Effector CD4-positive, alpha-beta T cell (primary cell): ENCODE measurements at regions not wholly inside any gene's neighbourhood (a gene's known extent, or its start where the extent isn't known, plus 50 kb on each side); places are given as distances from the start of the nearest gene placed in this dataset.

ENCODE experiments used
- DNase-seq: peaks from one replicate; pipeline ENCODE4 v3.0.0-alpha.2; 2020

DNA sequence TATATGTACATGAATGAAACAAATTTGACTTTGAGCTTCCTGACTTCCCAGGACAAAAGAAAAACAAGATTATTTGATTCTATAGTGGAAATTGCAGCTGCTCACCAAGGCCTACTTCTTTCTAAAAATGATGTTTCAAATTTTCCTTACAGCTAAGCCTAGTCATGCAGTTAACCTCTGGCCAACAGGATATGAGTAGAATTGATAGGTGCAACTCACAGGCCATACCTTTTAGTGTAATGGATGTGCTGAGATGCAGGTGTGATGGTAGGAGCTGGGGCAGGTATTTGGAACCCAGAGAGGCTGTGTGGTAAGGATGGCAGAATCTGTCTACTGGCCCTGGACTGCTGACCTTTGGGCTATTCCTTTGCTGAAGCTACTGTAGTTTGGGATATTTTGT is 230.9 kb upstream of the PREP start:
- no peak for DNase-seq

DNA sequence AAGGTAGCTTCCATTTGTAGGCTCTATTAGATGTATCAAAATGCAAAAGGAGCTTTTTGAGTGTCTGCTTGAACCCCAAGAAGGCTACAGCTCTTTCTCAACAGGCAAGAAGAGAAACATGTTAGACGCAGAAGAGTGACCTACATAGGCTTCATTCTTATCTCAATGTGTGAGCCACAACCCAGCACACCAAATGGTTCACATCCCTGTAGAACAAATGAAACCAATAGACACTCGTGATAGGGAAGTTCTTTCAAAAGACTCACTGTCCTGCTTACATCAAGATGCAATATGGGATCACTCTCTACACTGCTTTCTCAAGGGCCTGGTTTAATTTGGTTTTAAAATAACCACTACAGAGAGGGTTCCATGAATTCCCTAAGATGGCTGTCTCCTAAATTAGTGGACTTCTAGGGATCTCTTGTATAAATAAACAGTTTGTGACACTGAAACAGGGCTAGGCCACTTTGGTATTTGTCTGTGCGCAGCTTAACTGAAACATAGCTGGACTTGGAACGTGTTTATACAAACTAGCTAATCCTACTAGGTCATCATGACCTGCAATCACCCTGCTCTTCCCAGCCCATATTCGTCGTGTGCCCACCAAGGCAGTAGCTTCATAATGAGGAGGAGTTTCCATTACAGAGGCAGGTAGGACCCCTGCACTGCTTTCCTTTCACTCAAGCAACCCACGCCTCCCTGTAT is 225.4 kb upstream of the PREP start:
- no peak for DNase-seq

DNA sequence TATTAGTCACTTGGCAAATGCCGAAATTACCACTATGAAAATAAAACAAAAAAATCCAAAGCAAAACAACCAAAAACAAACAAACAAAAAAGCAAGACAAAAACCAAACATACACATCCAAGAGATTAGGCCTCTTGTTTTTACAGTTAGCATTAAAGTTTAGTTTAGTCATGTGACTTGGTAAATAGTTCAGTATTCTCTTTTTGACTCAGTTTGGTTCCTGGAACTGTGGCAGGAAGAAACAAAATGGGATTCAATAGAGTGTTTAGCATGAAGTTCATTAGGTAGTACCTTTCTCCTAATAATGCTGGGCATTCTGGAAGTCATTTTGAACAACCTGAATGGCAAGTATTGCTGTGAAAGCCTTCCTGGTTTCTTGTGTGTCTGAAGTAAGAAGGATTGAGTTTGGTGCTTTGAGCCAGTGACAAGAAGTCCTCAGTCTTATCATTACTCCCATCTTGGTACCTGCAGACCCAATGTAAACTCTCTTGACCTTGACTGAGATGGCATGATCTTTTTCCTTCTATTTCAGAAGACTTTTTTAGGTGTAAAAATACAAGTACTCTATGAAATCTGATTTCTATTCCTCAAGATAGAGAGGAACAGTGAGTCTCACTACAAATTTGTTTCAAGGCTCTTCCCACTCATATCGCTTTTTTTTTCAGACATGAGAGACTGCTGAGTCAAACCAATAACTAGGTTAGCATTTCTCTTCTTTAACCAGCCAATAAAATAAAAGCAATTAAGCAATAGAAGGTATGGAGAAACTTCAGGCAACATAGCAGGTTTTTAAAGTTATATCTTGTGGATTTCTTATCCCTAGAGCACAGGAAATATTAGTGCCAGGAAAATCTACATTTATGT is 223.6 kb upstream of the PREP start:
- DNase-seq = no peak

DNA sequence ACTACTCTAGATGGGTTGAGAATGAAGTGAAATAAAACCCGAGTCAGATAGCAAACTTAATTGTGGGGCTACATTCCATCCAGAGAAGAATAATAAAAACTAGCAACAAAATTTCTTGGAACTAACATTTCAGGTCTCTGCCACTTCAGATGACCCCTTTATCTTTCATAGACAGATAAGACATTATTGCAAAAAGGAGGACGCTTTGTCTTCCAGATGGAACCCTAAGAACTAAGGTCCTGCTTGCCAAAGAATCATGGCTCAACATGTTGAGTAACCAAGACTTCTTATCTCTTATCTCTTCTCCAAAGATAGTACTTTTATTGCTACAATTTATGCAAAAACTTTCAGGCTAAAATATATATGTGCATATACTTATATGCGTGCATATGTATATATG is 221.1 kb upstream of the PREP start:
- no peak for DNase-seq

DNA sequence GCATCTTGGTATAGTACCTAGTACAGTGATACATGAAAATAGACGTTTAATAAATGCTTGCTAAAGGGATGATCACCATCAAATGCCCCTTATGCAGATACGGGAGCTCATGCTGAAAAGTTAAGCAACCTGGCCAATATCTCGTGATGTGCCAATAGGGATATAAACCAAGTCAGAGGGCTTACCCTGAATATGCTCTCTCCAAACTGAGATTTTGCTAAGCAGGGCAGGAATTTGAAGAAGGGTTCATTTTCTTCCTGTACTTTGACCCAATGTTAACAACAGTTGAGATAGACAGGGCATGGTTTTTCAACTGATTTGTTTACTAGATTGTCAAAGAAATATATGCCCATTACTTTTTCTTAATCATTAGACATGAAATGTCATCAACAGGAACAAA is 219.3 kb upstream of the PREP start:
- DNase-seq = no peak

DNA sequence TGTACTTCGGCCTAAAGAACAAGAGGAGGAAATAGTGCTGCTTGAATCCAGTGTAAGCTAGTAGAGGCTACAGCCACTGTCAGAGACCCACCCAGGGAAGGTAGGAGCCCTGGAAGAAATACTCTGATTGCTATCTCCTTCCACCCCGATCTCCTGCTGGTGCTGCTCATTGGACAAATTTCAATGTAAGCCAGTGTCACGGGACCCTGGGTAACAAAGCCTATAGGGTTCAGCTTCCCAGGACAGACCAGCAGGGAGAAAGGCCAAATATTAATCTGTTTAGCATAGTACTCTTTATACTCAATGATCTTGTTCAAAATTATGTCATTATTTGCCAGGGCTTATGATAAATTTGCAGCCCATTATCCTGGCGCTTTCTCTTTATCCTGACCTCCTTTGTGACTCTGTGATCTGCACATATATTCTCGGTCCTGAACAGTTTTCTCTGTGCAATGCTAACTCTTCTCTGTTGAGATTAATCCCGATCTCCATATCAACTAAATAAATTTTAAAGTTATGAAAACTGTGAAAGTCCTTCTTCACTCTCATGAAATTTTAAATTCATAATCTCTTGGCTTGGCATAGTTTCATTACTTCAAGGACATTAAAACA is 218.8 kb upstream of the PREP start:
- no peak for DNase-seq

DNA sequence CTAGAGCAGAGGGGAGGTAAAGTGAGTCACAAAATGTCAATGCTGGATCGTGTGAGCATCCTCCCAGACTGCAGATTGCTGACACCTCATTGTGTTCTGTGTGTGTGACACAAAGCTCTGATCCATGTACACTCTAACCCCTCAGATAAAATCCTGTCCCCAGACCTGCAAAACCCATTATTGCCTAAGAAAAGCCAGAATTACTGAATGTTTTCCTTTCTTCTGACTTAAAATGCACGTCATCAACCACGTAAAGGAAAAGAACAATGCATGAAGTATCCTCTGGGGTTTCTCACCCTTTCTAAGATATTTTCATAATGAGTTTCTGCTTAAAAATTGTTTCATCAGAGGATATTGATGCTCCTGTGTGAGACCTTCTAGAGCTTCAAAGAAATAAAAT is 218.0 kb upstream of the PREP start:
- no peak for DNase-seq

DNA sequence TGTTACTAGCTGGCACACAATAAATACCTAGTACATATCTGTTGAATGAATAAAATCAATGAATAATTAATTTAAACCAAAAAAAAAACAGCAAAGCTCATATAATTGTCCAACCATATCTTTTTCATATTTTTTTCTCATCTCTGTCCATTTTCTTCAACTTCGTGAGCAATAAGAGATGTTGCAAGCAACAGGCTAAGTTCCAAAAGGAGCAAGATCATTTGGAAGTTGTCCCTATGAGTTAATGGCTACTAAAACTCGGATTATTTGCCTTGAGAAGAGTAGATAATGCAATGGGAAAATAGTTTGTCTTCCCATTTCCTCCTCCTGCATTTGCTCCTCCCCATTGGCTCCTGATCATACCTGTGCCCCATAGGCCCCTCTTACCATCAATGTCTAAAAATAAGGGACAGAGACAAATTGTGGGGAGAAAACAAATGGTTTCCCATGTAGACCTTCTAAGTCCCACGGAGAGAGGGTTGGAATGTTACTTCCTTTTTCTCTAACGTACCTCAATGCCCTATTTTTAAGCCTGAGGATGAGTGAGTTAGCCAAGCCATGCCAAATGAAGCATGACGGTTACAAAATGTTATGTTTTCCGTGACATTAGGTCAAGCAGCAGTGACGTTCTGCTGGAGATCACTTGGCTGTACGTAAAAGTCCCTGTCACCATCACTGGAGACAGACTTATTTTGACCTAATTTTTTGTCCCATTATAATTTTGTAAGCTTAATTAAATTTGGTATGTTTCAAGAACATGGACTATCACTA is 217.3 kb upstream of the PREP start:
- no peak for DNase-seq

DNA sequence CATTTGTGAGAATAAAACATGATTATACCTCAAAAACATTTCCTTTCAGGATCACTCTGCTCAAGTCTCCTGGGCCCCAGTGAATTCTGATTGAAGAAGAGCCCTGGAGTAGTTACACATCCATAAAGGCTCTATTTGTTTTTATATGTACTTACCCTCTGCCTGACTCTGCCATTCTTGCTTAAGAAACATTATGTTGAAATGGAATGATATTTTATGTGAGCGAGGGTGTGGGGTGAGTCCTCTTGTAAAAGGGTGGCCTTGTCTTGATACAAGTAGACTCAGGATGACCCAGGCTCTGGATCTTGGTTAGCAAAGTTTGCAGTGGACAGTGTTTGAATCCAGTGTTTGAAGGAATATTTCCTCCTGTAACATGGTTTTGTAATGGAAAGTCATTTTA is 215.4 kb upstream of the PREP start:
- DNase-seq = no peak

DNA sequence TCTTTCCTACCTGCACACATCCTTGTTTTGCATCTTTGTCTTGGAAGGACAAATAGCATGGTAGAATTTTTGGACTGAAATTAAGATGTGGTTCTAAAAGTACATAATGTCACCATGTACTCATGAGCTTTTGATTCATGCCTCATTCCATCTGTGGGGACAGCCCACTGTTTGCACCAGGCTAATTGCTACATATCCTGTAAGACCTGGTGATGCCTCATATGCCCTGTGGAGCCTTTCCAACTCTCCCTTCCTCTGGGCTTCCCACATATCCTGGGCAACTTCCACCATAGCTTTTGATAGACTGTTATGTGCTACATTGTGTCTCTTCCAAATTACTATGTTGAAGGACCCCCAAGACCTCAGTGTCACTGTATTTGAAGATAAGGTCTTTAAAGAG is 213.6 kb upstream of the PREP start:
- no peak for DNase-seq

DNA sequence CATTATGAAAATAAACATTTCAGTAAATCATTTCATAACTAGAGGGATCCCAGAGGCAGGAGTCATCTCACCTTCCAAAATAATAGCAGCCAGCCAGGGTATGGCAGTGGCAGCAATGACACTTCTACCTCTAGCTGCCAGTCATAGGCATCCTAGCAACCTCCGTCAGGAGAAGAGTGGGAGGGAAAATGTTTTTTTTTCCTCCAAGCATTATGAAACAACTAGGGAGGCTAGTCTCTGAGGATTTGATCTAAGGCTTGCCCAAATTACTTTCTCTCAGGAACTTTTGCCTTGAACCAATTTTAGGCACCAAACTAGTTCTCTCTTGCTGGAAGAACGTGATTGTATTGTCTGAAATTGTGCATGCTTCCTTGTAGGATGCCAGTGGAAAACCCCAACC is 208.7 kb upstream of the PREP start:
- DNase-seq = no peak

DNA sequence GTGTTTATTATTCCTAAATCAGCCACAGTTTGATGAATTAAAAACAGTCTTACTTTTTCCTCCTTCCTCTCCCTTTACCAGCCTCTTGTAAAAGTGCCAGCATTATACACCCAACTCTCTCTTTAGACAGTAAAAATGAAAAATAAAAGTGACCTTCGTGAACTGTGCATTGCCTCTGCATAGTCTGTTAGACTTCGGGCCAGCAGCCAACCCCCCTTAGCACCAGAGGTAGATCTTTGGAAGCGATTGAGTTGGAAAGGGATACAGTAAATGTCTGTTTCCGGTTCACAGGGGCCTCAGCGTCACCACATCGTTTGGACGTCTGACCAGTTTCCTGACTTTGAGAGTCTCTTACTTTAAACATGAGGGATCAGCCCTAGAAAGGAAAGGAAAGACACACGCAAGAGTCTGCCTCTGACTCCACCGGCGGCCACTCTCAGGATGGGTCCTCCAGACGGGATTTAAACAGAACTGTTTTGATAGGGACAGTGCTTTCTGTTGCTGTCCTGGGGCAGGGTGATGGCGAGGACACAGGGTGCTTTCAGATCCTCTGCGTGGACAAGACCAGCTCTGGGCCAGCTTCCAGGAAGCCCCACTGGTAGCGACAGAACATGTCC is 206.6 kb upstream of the PREP start:
- DNase-seq = no peak

DNA sequence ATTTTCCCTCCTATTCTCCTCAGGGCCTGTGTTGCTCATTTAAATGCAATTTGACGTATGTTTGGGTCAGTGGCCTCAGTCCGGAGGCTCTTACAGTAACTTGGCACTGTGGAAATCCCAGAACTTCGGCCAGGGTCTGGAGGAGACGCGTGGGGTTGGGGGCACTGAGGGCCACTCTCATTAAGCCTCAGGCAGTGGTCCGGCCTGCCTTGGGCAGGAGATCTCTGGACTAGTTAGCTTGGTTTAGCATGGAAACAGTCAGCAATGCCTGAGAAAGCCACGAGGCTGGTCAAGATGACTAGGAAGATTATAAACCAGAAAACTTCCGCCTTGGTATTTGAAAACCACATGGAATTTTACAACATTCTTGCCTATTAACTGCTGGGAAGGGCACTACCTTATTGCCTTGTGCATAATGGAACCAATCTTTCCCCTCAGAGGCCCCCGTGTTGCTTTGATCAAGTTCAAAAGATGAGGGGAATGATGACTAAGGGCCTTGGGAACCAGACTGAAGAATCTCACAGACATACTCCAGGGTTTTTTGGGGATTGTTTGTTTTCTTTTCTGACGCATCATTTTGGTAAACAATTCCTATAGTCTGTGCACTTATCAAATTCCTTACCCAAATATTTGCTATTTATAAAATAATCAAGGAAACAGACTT is 206.0 kb upstream of the PREP start:
- DNase-seq = no peak

DNA sequence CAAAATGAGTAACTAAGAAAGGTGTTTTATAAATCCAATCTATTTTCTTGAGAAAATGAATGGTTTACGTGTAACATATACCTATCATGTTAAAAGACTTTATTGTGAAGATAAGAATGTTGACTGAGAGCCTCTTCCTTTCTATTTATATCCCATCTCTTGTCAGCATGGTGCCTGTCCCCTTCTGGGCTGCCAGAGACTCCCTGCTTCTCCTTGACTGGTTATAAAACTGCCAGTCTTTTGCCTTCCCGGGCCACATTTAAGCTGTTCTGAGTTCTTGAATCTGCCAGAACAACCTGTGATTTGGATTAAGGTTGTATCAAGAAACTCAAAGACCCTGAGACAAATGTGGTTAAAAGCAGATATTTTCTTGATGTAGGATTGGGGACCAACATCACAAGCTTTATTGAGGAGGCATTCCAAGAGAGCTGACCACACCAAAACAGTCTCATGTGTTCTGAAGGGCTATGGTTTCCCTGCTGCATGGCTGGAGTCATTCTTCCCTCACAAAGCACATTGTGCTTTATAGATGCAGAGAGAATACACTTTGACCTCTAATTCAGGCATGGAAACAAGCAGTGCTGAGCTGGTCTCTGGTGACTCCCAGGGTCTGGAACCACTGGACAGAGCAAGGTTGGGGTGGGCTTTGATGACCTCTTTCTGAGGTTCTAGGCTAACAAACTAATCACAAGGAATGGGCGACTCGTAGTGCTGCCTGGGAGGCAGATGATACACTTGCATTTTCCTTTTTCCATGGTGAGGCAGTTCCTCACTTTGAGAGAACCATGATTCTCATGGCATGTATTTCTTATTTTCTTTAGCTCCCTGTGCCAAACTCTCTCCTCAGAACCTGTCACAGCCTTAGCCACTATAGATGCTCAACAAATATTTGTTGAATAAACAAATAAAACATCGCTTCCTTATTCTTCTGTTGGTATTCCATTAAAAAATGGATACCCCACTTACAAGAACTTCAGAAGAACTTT is 205.0 kb upstream of the PREP start:
- DNase-seq = no peak

DNA sequence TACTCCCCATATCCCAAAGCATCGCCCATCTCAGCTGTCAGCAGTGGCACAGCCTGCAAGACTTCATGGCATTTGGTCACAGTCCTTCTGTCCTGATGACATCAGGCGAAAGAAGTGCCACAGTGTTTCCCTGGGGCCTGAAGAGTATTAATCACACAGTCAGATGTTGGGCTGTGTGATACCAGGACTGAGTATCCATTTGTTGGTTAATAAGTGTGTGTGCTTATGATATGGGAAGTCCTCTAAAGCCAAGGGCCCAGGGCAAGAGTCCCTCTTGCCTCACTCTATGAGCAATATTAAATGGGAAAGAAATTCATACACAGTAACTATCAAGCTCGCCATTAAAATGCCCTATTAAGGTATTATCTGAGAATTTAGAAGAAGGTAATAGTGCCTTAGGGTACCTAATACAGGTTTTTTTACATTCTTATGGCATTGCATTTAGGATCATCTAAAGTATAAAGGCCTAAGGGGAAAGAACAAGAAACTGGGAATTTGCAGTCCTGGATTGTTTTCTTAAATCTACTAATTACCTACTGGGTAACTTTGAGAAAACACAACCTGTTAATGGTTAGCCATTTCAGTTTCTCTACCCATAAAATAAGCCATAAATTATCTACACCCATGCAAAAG is 204.1 kb upstream of the PREP start:
- no peak for DNase-seq

DNA sequence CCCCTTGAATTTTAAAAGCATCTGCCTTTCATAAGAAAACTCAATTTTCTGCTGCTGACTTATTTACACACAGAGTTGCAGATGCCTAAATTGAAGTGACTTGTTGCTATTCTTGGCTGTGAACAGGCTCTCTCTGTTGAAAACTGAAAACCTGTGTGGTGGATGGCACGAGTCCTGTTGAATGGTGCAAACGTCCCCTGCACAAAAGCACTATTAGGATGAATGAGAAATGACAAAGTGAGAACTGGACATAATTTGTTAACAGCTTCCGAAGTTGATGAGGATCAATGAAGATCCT is 201.7 kb upstream of the PREP start:
- DNase-seq = no peak

DNA sequence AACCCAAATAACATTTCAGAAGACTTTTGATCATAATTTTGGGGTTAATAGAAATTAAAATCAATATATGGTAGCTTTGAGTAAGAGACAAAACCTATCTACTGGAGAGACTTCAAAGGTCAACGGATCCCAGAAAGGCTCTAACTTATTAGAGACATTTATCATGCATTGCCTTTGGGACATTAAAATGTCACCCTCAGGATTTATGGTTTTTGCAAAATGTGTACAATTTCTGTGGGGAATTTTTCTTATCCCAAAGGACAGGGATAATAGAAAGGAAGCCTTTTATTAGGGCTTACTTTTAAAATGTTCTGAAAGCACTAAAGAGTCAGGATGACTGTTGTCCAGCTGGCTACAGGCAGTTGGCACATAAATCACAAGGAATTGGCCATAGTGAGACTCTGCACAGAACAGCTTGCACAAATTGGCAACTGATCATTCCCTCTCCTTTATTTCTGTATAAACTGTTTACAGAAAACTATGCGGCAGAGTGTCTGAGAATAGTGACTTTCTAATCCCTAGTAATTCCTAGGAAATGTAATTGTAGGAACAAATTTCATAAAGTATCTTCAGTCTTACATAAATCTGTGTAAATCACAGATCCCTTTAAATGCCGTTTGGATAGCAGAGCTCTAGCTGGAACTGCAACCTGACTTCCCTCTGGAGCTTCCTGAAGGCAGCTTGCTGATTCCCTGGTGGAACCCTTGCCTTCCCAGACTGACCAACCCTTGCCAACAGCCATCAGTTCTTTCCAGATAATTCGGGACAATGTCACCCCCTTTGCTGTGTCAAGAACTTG is 201.1 kb upstream of the PREP start:
- no peak for DNase-seq

DNA sequence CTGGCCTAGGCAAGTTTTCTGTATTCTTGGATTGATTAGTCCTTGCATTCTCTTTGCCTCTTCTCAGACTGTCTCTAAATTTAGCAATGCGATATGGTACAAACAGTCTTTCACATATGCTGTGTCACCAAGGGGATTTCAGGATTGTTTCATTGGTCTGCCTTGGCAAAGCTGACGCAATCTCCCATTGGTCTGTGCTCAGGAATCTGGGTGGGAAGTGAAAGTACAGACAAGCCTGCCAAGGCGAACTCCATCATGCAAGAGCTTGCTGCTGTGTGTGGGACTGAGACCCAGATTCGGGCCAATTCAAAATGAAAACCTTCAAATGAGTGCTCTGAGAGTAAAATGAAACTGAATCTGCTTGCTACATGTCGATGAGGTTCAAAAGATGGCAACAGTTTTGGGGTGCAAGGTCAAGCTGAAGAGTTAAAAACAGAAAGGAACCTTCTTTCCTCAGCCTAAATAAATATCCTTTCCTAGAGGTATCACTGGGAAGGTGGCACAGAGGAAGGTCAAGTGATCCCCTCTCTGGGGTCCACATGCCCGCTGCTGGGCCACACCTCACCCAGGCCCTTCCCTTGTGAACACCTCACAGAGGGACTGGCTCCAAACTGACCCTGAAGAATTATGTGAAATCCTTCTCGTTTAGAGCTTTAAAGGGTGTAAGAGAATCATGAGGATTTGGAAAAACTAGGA is 198.8 kb upstream of the PREP start:
- DNase-seq = no peak
